Inflammatory macrophage treated with lipopolysaccharide for 1 hour (primary cell): ENCODE measurements at regions not wholly inside any gene's neighbourhood (a gene's known extent, or its start where the extent isn't known, plus 50 kb on each side); places are given as distances from the start of the nearest gene placed in this dataset.
A peak's percentile ranks its signal among the peaks of the same experiment; 100 is the strongest.

Experiments used
- DNase-seq, 2 donors: peaks; one replicate each; pipeline ENCODE4 v3.0.0-alpha.2; 2020 to 2022

- no peak for DNase-seq
Observed at GRCh38 chr5:82800826-82801225, 276.4 kb downstream of the TMEM167A start.

- DNase-seq: no peak
Observed at GRCh38 chr5:82799361-82800077, 277.7 kb downstream of the TMEM167A start.

GRCh38 chr5:82798676-82799075, 278.5 kb downstream of the TMEM167A start:
- no peak for DNase-seq

GRCh38 chr5:82796643-82797416, 280.4 kb downstream of the TMEM167A start:
- no peak for DNase-seq

- no peak for DNase-seq
Observed at GRCh38 chr5:82794876-82795275, 282.3 kb downstream of the TMEM167A start.

DNA sequence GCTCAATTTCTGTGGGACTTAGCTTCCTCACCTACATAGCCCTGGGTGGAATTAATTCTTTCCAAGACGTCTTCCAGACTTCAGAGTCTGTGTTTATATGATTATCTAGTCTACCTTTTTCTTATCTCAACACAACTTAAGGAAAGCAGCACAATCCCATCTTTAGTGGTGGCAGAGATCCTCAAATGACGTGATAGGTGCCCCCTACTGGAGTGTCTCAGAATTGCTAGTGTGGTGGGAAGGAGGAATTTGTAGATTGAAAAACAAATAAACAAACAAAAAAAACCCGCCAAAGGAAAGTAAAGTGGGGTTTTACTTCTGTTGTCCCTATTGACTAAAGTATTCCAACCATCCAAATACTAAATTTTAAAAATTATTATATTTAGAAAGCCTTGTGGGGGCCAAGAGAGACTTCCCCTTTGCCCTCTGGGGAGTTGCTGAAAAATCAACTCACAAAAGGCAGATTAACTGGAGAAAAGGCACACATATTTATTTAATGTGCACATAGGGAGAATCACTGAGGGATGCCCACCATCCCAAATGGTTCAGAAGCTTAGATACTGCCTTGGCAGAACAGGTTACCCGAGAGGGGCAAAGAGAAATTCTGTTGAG, 283.3 kb downstream of the TMEM167A start:
- DNase-seq: peak in 1 of 2 donors; percentile 43

GRCh38 chr5:82792096-82792495, 285.1 kb downstream of the TMEM167A start:
- no peak for DNase-seq

DNA sequence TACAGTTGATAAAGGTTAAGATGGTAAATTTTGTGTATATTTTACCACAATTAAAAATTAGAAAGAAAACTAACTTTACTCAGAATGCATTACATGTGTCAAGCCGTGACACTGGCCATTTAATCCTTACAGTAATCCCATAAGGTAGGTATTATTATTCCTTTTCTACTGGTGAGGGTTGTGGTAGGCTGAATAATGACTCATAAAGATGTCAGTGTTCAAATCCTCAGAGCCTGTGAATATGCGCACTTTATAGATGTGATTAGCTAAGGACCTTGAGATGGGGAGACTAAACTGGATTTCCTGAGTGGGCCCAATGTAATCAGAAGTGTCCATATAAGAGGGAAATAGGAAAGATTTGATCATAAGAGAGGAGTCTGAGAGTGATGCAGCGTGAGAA, 288.1 kb downstream of the TMEM167A start:
- no peak for DNase-seq

- no peak for DNase-seq
Observed at GRCh38 chr5:82786748-82787147, 290.4 kb downstream of the TMEM167A start.

DNA sequence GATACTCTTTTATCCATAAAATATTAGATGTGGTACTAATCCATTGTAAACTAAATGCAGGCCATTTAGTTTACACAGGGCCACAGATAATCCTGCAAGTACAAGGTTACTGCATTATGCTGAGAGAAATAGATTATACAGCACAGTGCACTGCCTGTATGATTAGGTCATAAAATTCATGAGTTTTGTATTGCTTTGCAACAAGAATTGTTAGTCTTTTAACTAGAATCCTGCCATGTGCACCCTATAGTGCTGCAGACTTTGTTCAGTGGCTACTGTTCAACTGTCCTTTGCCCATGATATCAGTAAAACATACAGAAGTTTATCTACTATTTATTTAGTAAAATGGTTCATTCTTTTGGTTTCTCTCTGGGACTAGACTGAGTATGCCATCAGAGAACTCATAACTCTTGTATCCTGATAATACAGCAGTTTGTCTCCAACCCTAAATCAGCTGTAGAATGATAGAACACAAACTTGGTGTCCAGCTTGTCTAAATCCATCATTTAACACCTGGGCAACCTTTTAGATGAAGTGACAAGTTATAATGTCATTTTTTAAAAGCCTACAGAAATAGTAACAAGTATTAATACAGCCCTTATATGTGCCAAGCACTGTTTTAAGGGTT, 291.2 kb downstream of the TMEM167A start:
- no peak for DNase-seq

GRCh38 chr5:82785456-82785855, 291.7 kb downstream of the TMEM167A start:
- DNase-seq: no peak

GRCh38 chr5:82784521-82784920, 292.7 kb downstream of the TMEM167A start:
- no peak for DNase-seq

GRCh38 chr5:82777106-82777505, 300.1 kb downstream of the TMEM167A start:
- DNase-seq: no peak

GRCh38 chr5:82772281-82772680, 304.9 kb downstream of the TMEM167A start:
- DNase-seq: no peak

- DNase-seq: no peak
Observed at GRCh38 chr5:82766206-82766605, 311.0 kb downstream of the TMEM167A start.

GRCh38 chr5:82765765-82766164, 311.4 kb downstream of the TMEM167A start:
- no peak for DNase-seq

DNA sequence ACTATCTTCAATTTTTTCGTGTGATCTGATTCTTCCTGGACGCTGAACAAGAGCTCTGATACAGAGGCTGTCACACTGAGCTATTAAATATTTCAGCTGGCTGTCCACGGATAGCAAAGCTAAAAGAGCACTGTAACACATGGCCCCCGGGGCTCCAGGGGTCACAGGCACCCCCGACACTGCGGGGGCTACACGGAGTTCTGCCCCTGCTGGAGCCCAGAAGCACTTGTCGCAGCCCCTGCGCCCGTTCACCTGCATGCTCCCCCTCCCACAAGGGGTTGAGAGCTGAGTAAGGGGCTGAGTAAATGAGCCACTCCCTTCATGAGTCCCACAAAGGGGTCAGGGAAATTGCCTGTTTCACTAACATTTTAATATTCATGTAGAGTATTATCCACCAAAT, 316.3 kb downstream of the TMEM167A start:
- no peak for DNase-seq

- DNase-seq: no peak
Observed at GRCh38 chr5:82758881-82759280, 318.3 kb downstream of the TMEM167A start.

DNA sequence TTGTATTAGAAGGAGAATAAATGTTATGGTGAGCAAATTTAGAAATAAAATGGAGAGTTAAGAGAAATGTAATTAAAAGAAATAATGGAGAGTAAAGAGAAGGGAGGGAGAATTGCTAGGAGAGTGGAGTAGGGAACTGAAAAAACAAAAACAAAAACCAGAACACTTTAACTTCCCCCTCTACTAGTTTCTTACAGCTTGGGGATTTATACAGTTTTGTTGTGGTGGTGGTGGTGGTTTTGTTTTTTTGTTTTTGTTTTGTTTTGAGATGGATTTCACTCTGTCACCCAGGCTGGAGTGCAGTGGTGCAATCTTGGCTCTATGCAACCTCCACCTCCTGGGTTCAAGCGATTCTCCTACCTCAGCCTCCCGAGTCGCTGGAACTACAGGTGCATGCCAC, 322.4 kb downstream of the TMEM167A start:
- DNase-seq: peak in 1 of 2 donors; percentile 7

DNA sequence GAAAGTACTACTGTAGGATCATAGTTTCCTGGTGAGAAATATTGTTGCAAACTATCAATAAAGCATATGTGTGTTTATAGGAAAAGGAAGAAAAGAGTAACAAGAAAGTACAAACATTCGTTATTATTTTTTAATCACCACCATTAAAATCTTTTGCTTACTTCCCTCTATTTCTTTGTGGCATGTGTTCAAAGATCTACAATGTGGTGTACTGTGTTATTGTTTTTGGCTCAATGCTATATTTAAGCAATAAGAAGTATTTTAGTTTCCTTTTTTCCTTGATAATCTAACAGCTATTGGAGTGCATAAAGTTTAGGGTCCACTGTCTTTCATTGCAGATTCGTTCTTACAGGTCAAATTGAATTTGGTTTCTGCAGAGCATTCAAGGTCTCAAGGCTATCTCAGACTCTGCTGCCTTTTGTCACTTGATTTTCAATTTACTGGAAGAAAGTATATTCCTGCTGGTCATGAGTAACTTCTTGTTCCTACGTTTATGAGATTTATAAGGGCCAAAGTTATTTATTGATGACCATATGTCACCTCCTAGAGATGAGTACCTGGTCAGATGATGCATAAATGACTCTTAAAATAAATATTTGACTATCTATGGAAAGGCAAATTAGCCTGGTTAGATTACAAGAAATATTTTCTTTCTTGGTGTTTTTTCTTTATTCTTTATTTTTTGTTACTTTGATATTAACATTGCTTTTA, 323.0 kb downstream of the TMEM167A start:
- DNase-seq: no peak

DNA sequence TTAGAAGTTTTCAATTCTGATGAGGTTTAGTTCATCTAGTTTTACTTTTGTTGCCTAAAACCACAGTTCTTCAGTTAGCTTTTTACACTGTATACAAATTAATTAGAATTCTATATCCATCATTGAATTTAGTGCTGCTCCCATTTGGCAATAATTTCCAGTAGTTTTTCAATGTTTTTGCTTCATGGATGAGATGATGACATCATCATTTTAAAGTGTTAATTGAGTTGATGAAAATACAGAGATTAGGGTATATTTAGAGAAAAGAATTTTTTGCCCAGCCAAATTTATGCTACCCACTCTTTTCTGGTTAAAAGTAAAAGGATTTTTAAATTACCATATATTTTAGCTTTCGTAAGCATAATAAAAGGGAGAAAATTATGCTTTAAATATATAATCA, 323.8 kb downstream of the TMEM167A start:
- no peak for DNase-seq

DNA sequence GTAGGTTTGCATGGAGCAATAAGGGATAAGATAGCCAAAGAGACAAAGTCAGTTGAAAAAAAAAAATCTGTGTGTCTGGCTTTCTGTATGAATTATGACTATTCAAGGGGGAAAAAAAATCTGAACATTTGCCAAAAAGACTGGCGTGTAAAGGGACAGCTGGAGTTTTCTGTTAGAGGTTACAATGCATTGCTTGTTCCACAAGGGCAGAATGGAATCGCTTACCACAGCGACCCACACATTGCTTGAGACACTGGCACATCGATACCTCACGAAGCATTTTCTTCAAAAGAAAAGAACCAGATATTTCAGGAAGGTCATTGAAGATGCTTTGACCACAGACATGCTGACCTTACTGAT, 327.8 kb downstream of the TMEM167A start:
- DNase-seq: no peak
